Skeletal muscle cell (primary cell): ENCODE measurements at regions not wholly inside any gene's neighbourhood (a gene's known extent, or its start where the extent isn't known, plus 50 kb on each side); places are given as distances from the start of the nearest gene placed in this dataset.

Experiments
- DNase-seq: peaks from one replicate; pipeline ENCODE4 v3.0.0-alpha.2; 2010; ENCODE audit warnings: low read depth
- H3K4me3 ChIP-seq: 2 replicates; pipeline ENCODE4 v1.5.1; 2011; ENCODE audit warnings: low read depth, mild to moderate bottlenecking, control low read depth, low read length, moderate library complexity

GRCh38 chr11:8340296-8340695, 76.6 kb upstream of the LMO1 start:
- no peak for DNase-seq
- H3K4me3 ChIP-seq: no peak overlapping the region

DNA sequence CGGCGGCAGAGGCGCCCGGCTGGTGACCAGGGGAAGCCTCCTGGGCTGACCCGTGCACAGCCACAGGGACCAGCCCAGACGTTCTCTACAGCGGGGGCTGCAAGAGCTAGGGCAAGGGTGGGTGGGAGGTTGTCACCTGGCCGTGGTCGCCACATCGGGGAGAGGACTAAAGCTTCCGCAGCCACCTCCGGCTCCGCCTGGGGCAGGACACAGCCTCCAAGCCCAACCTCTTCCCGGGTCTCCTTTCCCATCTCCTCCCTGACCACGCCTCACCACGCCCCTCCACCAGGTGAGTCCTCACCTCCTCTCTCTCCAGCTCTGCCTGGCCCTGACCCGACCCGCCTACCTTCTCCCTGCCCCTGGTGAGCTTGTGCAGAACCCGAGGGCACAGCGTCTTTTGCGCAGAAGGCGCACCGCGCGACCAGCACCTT, 75.9 kb upstream of the LMO1 start:
- DNase-seq: no peak
- H3K4me3 ChIP-seq: no peak overlapping the region

DNA sequence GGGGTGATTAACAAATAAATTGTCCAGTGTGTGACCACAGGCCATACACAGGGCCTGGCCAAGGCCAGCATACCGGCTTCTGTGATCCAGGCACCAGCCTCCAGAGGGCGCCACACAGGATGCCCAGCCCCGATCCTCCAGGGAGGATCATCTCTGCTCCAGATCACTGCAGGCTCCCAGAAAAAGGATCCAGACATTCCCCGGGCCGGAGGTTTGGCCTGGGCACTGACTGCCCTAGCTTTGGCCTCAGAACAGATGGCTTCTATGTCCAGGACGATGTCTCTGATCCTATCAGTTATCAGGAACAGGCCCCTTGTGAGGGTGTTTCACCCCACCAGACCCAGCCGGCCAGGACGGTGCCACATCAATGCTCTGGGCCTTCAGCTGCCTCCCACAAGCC, 74.5 kb upstream of the LMO1 start:
- no peak for DNase-seq
- no peak overlapping the region for H3K4me3 ChIP-seq

GRCh38 chr11:8337130-8337795, 73.6 kb upstream of the LMO1 start:
- no peak overlapping the region for H3K4me3 ChIP-seq
- no peak for DNase-seq

DNA sequence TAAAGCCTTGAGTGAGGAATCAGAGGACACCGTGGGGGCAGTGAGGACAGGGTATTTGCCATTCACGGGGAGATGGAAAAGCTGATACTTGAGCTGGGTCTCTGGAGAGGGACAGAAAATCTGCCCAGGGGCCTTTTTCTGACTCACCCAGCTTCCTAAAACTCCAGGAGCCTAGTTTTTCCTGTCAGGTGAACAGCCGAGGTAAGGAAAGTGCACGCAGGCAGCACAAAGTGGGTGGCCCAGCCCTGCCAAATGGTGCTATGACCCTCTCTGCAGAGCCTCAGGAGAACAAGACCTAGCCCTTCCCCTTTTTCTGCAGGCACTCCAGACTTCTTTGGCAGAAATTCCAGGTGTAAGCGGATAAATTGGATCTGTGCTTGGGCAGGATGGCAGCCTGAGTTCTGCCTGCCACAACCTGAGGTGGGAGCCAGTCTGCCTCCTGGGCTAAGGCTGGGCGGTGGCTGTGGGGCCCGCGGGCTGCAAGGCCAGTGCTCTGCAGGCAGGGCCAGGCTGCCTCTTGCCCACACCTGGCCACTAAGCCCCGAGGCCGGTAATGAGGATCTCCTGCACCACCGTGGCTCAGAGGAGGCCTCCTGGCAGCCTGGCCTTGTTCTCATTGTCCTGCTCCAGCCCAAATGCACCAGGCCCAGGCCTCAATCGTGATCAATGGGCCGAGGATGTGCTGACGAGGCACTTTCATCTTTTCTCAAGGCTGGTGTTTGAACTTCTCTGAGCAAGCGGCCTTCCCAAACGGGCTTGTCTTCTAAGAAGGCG, 72.9 kb upstream of the LMO1 start:
- H3K4me3 ChIP-seq: no peak overlapping the region
- no peak for DNase-seq

DNA sequence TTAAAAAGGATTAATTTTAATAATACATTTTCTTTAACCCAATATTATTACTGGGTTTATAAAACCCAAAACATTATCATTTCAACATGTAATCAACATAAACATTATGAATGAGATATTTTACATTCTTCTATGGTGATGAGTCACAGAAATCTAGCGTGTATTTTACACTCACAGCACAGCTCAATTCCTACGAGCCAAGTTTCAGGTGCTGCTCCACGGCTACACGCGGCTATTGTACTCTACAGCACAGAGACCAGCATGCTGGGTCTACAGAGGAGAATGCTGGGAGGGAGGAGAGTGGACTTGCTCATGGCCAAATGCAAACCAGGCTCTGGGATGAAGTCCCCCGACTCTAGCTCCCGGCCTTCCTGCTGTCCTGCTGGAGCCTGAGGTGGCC, 72.0 kb upstream of the LMO1 start:
- no peak overlapping the region for H3K4me3 ChIP-seq
- no peak for DNase-seq

DNA sequence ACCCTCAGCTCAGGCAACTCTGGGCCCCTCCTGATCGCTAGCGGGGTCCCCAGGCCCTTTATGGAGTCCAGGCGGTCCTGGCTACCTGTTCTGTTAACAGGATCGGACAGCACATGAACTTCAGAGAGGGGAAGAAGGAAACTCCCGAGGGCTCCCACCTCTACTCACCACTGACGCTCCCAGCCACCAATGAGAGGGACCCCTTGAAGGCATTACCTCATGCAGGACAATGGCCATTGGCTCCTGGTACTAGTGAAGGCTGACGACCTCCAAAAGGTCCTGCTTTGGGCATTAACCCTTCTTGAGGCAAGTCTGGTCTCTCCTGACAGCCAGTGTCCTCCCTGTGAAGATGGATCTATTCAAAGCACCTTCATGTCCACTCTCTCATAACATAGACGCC, 71.5 kb upstream of the LMO1 start:
- DNase-seq: no peak
- H3K4me3 ChIP-seq: no peak overlapping the region

DNA sequence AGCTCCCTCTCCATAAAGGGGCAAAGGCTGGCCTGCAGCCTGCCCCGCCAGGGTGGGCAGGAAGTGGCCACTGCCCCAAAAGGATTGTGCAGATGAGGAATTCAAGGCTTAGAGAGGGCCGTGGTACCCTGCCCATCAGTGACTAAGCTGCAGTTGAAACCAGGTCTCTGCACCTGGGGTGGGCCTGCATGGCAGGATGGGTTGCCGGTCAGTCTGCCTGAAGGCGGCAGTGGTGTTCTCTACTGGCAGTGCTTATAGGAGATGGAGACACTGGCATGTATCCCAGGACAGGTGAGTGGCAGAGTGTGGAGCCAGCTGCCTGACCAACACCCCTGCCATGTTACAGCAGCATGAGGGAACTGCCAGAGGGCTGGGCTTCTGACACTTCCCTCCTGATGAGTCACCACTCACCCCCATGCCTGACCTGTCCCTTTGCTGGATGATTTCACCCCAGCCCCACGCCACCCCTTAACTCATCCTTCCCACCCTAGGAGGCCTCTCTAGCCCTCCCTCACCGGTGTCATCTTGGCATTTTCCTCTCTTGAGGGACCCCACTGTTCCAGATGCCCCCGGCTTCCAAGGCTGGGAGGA, 70.2 kb upstream of the LMO1 start:
- no peak overlapping the region for H3K4me3 ChIP-seq
- no peak for DNase-seq

DNA sequence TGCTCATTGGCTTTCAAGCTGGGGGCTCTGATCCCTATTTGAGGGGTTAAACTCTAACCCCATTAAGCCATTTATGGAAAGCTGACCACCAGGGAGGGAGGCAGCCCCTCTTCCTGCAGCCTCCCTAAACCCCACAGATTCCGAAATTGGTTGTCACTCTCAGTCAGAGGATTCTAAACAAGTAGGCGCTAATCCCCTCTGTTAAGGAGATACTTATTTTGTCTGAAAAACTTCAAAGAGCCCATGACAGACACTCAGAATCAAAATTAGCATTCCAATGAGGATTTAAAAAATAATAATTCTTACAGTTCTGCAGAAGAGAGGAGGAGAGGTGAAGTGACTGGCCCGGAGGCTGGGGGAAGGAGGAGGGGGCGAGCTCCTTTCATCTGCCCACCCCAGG, 69.7 kb upstream of the LMO1 start:
- H3K4me3 ChIP-seq: no peak overlapping the region
- no peak for DNase-seq

DNA sequence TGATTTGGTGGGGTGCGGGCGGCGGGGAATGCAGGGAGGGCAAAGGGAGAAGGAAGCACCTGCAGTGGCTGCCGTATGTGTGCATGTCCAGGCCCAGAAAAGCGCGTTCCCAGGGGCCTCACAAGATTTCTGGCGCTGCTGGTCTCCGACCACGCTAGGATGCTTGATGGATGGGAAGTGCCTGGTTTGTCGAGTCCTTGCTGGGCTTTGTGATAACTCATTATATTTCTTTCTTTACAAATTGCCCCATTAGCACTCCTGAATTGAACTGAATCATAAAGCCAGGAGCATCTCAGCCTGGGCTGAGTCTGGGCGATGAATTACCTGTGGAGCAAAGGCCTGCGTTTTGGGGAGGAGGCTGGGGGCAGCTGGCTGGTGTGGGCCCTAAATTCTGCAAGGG, 69.2 kb upstream of the LMO1 start:
- H3K4me3 ChIP-seq: no peak overlapping the region
- DNase-seq: no peak

- H3K4me3 ChIP-seq: no peak overlapping the region
- no peak for DNase-seq
These were observed 68.5 kb upstream of the LMO1 start for GRCh38 chr11:8332196-8332595.

DNA sequence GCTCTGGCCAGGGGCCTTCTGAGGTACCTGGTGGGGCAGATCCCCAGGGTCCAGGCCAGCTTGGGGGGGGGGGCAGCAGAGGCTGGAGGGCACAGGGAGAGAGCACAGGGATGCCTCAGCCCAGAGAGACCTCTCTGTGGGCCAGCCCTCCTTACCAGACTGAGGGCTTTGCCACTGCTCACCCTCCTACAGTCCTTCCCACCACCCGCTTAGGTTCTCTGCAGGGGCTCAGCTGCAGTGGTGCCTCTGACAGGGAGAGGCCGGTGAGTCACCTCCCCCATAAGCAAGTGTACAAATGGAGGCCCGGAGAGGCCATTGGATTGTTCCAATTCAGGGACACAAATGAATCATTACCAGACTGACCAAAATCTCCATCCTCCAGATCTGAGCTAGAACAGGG, 68.1 kb upstream of the LMO1 start:
- no peak for DNase-seq
- H3K4me3 ChIP-seq: no peak overlapping the region

GRCh38 chr11:8330896-8331295, 67.2 kb upstream of the LMO1 start:
- DNase-seq: no peak
- H3K4me3 ChIP-seq: no peak overlapping the region

DNA sequence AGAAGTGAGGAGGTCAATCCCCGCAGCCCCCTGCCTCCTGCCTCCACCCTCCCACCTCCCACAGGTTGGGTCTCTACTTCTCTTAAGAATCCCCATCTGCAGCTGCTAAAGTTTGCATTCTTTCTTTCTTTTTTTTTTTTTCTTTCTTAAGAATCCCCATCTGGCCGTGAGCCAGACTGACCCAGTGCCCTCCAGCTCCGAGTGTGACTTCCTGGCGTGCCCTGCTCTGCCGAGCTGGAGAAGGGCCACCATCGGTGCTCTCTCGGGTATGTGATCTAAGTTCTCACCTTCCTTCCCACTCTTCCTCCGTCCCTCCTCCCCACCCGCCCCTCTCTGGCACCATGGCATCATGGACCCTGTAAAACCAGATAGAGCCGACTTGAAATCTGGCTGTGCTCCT, 66.7 kb upstream of the LMO1 start:
- H3K4me3 ChIP-seq: no peak overlapping the region
- DNase-seq: no peak

DNA sequence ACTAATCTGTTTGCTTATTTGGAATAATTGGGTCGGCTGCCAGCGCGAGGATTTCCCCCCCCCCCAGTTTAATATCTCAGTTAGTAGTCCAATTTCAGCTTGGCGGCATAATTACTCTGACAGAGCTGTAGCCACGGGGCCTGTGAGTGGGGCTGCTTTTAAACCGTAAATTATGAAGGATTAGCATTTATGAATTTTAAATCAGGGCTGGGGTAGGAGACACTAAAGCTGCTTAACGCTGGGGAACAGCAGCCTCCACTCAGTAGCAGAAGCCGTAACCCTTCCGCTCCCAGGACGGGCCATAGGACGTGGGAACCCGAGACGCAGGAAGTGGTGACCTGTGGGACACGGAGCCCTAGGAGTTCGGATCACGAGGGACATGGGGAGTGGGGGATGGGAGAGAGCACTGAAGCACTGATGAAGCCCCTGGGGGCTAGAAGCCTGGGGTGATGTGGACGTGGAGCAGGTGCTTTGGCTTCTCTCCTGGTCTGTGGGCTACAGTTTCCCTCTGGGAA, 66.2 kb upstream of the LMO1 start:
- H3K4me3 ChIP-seq: no peak overlapping the region
- DNase-seq: no peak

- no peak for DNase-seq
- H3K4me3 ChIP-seq: no peak overlapping the region
These were observed 65.7 kb upstream of the LMO1 start for GRCh38 chr11:8329336-8329735.

- DNase-seq: peak; percentile 30
These were observed 65.2 kb upstream of the LMO1 start for GRCh38 chr11:8328848-8329330.

GRCh38 chr11:8328231-8328794, 64.6 kb upstream of the LMO1 start:
- no peak overlapping the region for H3K4me3 ChIP-seq
- DNase-seq: no peak

More at GRCh38 chr11:8328848-8329330, 65.2 kb upstream of the LMO1 start:
- no peak overlapping the region for H3K4me3 ChIP-seq

DNA sequence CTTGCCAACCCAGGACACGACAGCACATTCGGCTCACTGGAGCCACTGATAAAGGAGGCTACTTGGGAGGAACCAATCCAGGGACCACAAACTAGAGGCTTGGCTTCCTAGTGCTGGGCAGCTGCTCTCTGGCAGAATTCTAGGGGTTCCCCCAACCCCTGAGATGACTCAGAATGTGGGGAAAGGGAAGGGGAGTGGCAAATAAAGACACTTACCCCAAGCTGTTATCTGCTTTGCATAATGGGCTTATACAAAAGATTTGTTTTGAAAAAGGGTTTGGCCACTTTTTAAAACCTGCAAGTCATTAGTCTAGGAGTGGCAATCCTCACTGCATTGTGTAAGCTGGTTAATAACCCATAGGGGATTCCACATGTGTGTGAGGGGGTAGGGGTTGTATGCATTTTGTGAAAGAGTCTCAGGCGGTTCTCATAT, 64.1 kb upstream of the LMO1 start:
- no peak for DNase-seq
- H3K4me3 ChIP-seq: no peak overlapping the region

- DNase-seq: no peak
These were observed 62.7 kb upstream of the LMO1 start for GRCh38 chr11:8326337-8326736.

More at GRCh38 chr11:8326337-8326736, 62.7 kb upstream of the LMO1 start:
- no peak overlapping the region for H3K4me3 ChIP-seq
